ENCODE measurements at regions not wholly inside any gene's neighbourhood (a gene's known extent, or its start where the extent isn't known, plus 50 kb on each side); places are given as distances from the start of the nearest gene placed in this dataset.

DNA sequence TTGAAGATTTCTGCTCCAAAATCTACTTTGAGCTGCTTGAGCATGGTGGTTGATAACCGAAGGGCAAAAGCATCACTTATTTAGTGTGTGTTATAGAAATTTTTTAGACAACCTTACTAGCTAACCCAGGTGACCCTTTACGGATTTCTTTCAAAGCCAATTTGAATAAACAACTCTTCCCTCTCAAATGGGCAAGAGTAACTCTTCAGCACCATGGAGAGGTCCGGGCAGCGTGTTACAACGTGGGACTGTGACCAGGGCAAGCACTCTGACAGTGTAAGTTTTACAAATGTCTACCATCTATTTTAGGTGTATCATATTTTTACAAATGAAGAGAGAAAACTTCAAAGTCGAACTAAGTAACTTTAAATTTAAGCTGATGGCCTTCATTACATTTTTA is 471.8 kb downstream of the MFSD1 start:
- TF ChIP-seq, protein P1, sequence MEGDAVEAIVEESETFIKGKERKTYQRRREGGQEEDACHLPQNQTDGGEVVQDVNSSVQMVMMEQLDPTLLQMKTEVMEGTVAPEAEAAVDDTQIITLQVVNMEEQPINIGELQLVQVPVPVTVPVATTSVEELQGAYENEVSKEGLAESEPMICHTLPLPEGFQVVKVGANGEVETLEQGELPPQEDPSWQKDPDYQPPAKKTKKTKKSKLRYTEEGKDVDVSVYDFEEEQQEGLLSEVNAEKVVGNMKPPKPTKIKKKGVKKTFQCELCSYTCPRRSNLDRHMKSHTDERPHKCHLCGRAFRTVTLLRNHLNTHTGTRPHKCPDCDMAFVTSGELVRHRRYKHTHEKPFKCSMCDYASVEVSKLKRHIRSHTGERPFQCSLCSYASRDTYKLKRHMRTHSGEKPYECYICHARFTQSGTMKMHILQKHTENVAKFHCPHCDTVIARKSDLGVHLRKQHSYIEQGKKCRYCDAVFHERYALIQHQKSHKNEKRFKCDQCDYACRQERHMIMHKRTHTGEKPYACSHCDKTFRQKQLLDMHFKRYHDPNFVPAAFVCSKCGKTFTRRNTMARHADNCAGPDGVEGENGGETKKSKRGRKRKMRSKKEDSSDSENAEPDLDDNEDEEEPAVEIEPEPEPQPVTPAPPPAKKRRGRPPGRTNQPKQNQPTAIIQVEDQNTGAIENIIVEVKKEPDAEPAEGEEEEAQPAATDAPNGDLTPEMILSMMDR (IDR thresholded peaks at IDR 0.05; ENCODE audit: extremely low read depth, low read depth, low read length): no peak
- no peaks in the 10 kb centered on the region for H3K4me1 ChIP-seq (ENCODE audit: insufficient read depth, low read length)
- H4K20me1 ChIP-seq (ENCODE audit: insufficient read depth, low read length): no peaks in the 10 kb centered on the region
- H3K36me3 ChIP-seq (ENCODE audit: insufficient read depth, low read length): no peaks in the 10 kb centered on the region
- H3K27me3 ChIP-seq (ENCODE audit: insufficient read depth, low read length): no peaks in the 10 kb centered on the region
- no peak overlapping the region for H3K4me3 ChIP-seq (ENCODE audit: insufficient read depth, low read length)
- H3K9me3 ChIP-seq (ENCODE audit: low read depth, low read length): no peaks in the 10 kb centered on the region
- no peak overlapping the region for H2AFZ ChIP-seq (ENCODE audit: low read length)
- no peak overlapping the region for H3K4me2 ChIP-seq (ENCODE audit: insufficient read depth, low read length)
- H3K27ac ChIP-seq (ENCODE audit: low read depth, low read length): no peak overlapping the region
- H3K79me2 ChIP-seq (ENCODE audit: insufficient read depth, low read length): no peaks in the 10 kb centered on the region
- DNase-seq (ENCODE audit: insufficient read length, low spot score, missing footprints): no peak

DNA sequence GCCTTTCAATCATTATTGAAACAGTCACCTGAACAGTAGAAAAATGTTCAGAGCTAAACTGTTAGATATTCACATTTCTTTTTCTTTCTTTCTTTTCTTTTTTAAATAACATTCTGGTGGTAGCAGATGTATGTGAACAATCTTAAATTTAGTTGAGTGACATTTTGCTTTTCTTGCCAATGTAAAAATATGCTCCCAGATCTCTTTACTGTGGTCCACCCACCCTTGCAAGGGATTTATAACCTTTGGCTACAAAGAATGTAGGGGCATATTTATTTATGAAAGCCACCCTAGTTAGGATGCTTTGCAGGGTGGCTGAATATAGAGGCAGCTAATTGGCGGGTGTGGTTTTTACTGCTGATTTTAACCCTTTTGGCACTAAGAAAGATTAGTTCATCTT is 473.9 kb downstream of the MFSD1 start:
- H3K4me3 ChIP-seq (ENCODE audit: insufficient read depth, low read length): no peak overlapping the region
- H3K27ac ChIP-seq (ENCODE audit: low read depth, low read length): no peak overlapping the region
- no peaks in the 10 kb centered on the region for H4K20me1 ChIP-seq (ENCODE audit: insufficient read depth, low read length)
- no peaks in the 10 kb centered on the region for H3K79me2 ChIP-seq (ENCODE audit: insufficient read depth, low read length)
- no peak for DNase-seq (ENCODE audit: insufficient read length, low spot score, missing footprints)
- H3K9me3 ChIP-seq (ENCODE audit: low read depth, low read length): no peaks in the 10 kb centered on the region
- no peaks in the 10 kb centered on the region for H3K36me3 ChIP-seq (ENCODE audit: insufficient read depth, low read length)
- H3K27me3 ChIP-seq (ENCODE audit: insufficient read depth, low read length): no peaks in the 10 kb centered on the region
- H2AFZ ChIP-seq (ENCODE audit: low read length): no peak overlapping the region
- no peaks in the 10 kb centered on the region for H3K4me1 ChIP-seq (ENCODE audit: insufficient read depth, low read length)
- no peak overlapping the region for H3K4me2 ChIP-seq (ENCODE audit: insufficient read depth, low read length)
- TF ChIP-seq, protein P1 (IDR thresholded peaks at IDR 0.05; ENCODE audit: extremely low read depth, low read depth, low read length): no peak

DNA sequence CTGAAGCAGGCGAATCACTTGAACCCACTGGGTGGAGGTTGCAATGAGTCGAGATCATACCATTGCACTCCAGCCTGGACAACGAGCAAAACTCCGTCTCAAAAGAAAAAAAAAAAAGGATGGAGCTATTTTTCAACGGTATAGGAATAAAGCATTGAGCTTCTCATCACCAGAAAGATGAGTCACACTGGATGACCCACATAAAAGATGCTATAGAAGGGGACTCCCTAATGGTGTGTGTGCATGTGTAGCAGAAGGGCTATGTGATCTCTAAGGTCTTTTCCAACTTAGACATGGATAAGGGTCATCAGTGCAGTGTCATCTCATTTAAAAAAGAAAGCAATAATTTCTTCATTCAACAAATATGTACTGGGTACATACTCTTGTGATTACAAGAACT is 476.0 kb downstream of the MFSD1 start:
- Histone ChIP-seq H3K4me1 (ENCODE audit: insufficient read depth, low read length) (no peaks in the 10 kb centered on the region), H3K36me3 (ENCODE audit: insufficient read depth, low read length) (no peaks in the 10 kb centered on the region), H3K27ac (ENCODE audit: low read depth, low read length) (no peak overlapping the region), H3K79me2 (ENCODE audit: insufficient read depth, low read length) (no peaks in the 10 kb centered on the region), H3K4me2 (ENCODE audit: insufficient read depth, low read length) (no peak overlapping the region), H3K9me3 (ENCODE audit: low read depth, low read length) (no peaks in the 10 kb centered on the region), H3K27me3 (ENCODE audit: insufficient read depth, low read length) (no peaks in the 10 kb centered on the region), H4K20me1 (ENCODE audit: insufficient read depth, low read length) (no peaks in the 10 kb centered on the region), H3K4me3 (ENCODE audit: insufficient read depth, low read length) (no peak overlapping the region), H2AFZ (ENCODE audit: low read length) (no peak overlapping the region)
- TF ChIP-seq, protein P1 (IDR thresholded peaks at IDR 0.05; ENCODE audit: extremely low read depth, low read depth, low read length): no peak
- DNase-seq (ENCODE audit: insufficient read length, low spot score, missing footprints): no peak

DNA sequence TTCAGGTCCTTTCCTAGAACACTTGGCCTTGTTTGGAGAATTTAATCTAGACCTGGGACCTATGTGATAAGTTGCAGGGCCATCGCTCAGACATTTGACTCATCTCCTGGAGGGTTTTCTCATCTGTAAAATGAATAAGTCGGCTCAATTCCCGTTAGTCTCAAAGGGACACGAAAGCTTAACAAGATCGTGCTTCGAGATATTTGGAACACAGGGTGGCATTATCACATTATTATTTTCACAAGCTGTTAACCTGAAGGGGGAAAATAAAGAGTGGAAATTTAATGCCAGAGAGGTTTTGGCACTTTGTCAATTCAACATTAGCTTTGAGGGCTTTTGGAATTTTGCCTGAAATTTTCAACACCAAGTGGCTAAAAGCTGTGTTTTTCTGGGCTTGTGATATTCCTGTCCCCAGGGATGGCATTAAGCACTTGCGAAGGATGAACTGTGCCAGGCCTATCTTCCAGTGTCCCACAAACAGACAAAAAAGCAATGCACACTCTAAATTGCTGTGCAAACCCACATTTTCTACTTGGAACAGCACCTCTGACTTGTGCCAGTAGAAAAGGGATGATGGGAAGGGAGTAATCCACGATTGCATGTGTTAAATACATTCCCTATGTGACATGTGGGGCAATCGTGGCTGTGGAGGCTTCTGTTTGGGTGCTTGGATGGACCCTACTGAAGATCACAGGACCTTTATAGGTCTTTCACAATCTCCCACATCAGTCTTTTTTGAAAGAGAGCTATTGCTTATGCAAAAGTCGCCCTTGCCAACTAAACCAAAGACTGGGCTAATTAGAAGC is 478.7 kb downstream of the MFSD1 start:
- TF ChIP-seq, protein P1 (IDR thresholded peaks at IDR 0.05; ENCODE audit: extremely low read depth, low read depth, low read length): no peak
- Histone ChIP-seq H3K79me2 (ENCODE audit: insufficient read depth, low read length) (no peaks in the 10 kb centered on the region), H2AFZ (ENCODE audit: low read length) (no peak overlapping the region), H3K36me3 (ENCODE audit: insufficient read depth, low read length) (no peaks in the 10 kb centered on the region), H3K4me3 (ENCODE audit: insufficient read depth, low read length) (no peak overlapping the region), H3K9me3 (ENCODE audit: low read depth, low read length) (no peaks in the 10 kb centered on the region), H3K27me3 (ENCODE audit: insufficient read depth, low read length) (no peaks in the 10 kb centered on the region), H3K4me2 (ENCODE audit: insufficient read depth, low read length) (no peak overlapping the region), H4K20me1 (ENCODE audit: insufficient read depth, low read length) (no peaks in the 10 kb centered on the region), H3K27ac (ENCODE audit: low read depth, low read length) (no peak overlapping the region), H3K4me1 (ENCODE audit: insufficient read depth, low read length) (no peaks in the 10 kb centered on the region)
- DNase-seq (ENCODE audit: insufficient read length, low spot score, missing footprints): no peak

Data from osteoblast (primary cell).